GM11168 (cell line): ENCODE measurements at regions not wholly inside any gene's neighbourhood (a gene's known extent, or its start where the extent isn't known, plus 50 kb on each side); places are given as distances from the start of the nearest gene placed in this dataset.

Experiments
- in situ Hi-C: fragments of 300-500 bp; cut with MboI; formaldehyde crosslinking; loops from one replicate; pipeline ENCODE4 v1.12.0; 2022; ENCODE audit warnings: low sequenced_read_pairs; ENCODE audit not compliant: unreplicated experiment

GRCh38 chr2:129775952-129776653, 203.4 kb upstream of the RAB6C start:
- in situ Hi-C loops: no loop called here

DNA sequence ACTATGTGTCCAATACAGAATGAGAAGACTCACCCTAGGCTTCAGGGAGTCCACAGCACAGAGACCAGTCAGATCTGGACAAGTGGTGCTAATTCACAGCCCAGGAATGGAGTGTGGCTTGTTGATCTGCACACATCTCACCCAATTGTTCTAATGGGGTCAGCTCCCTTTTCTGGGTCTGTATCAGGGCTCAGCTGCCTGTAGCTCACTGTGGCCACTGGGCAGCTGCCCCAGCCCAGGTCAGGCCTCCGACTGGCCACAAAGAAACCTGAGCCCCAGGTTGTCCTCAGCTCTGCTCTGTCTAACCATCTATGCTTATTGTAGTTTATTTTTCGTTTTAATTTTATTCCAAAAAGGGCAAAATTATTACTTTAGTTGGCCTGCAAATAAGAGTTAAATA, 202.3 kb upstream of the RAB6C start:
- in situ Hi-C loops: no loop called here

- in situ Hi-C loops: no loop called here
Measured at GRCh38 chr2:129777762-129778583, 201.5 kb upstream of the RAB6C start.

- in situ Hi-C loops: no loop called here
Measured at GRCh38 chr2:129778584-129778877, 200.9 kb upstream of the RAB6C start.

DNA sequence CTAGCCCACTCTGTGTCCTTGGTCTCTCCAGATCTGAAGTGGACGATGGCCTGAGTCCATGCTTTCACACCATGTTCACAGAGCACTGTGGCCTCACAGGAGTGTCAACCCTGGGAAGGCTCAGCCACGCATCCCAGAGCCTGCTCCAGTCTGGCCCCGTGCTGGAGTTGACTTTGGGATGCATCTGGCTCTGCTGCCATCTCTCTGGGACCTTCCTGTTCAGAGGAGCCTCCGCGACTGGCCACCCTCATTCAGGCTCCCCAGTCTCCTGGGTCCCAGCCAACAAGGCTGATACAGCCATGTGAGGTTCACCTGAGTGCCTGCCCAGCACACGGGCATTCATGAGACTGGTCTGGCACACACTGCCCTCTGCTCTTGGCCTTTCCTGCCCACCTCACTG, 199.7 kb upstream of the RAB6C start:
- in situ Hi-C loops: no loop called here

GRCh38 chr2:129780316-129781270, 198.9 kb upstream of the RAB6C start:
- in situ Hi-C loops: no loop called here

DNA sequence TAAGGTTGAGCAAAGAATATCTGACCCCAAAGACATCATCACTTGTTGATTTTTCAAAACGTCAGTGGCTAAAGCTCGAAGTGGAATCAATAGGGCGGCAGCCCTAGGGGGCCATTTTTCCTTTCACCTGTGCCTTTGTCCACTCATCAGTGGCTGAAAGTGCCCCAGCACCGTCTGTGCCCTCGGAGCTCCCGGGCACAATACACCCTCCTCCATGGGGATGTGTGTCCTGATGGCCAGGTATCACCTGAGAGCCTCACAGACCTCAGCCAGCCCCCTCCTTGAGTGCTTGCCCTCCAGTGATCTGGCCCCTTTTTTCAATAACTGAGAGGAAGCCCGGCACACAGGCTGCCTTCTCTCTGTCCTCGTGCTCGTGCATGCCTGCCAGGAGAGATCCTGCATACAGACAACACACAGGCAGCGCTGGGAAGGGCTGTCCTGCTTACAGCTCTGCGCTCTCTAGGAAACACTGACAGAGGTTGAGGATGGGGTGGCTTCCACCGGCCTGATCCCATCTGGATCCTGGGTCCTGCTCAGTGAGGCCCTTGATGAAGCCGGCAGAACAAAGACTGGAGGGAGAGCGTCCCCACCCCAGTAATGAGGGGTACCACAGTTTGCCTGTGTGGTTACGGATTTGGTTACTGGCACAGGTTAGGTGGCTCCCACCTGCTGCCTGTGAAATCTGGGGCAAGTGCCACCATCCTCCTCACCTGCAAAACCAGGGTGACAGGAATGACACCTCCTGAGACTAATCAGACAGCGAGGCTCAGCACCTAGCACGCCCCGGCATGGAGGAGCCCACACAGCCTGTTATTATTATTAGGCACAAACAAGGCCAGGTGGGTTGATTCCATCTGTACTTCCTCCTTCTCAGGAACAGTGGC, 197.5 kb upstream of the RAB6C start:
- in situ Hi-C loops: no loop called here

DNA sequence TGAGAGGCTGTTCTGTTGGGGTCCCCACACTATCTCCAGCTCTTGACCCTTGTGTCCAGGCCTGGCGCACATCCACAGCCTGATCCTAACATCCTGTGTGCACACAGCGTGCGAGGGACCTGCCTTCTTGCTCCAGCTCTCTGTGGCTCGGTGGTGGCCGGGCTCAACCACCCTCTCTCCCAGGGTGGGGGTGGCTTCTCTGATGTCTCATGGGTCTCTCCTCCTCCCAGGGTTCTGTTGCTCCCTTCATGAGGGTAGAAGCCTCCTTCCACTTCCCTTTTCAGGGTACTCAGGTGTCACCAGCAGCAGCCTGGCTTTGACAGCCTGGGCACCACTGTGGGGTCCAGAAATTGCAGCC, 196.9 kb upstream of the RAB6C start:
- in situ Hi-C loops: no loop called here

DNA sequence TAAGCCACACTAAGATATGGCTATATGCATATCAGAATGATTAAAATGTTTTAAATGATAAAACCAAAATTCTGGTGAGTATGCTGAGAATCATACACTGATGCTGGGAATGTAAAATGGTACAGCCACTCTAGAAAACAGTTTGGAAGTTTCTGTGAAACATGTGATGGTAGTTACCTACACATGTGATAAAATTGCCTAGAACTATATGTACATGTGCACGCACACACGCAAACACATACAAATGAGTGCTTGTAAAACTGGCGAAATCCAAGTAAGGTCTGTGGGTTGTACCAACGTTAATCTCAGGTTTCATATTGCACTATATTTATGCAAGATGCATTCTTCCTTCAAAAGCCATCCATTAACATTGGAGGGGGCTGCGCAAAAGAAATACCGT, 195.0 kb upstream of the RAB6C start:
- in situ Hi-C loops: no loop called here

DNA sequence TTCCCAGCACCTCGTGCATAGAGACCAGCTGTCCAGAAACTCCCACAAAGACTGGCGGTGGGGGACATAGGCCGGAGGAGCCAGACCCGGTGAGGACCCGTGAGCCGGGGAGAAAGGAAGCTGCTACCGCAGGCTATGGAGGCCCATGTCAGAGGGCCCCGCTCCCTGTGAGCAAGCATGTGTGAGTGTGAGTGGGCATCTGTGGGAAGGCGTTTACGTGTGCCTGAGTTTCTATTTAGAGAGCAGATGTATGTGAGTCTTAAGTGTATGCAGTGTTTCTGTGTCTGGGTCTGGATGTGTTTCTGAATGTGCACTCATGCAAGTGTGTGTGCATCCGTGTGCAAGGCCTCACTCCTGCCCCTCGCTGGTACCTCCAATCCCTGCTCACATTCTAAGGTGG, 187.8 kb upstream of the RAB6C start:
- in situ Hi-C loops: no loop called here

- in situ Hi-C loops: no loop called here
Measured at GRCh38 chr2:129793431-129793902, 186.0 kb upstream of the RAB6C start.

DNA sequence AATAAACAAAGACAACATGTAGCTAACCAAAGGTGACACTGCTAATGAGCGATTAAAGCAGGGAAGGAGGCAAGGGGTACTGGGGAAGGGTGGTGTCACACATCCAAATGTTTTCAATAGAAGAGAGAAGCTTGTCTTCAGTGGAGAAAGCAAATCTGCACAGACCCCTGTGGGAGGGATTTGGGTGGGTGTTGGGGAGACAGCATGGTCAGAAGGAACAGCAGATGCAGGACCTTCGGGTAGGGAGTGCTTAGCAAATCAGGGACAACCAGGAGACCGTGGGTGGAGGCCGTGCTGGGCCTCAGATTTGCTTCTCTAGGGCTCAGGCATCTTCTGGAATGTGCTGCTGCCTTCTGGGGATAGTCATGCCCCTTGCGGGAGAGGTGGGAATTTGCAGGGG, 185.3 kb upstream of the RAB6C start:
- in situ Hi-C loops: no loop called here

DNA sequence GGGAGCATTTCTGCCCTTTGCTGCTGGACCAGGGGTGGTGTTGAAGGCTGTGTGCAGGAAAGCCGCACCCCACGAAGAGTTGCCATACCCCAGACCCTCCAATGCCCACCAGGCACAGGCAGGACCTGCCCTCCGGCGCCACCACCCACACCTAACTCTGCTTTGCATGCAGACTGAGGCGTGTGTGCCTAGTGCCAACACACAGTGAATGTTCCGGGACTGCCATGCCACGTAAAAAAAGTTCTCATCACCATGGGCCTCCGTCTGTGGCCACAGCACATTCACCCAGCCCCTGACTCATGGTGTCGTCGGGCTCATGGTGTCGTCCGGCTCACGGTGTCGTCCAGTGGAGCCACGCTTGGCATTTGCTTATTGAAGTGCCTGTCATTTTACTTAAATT, 184.9 kb upstream of the RAB6C start:
- in situ Hi-C loops: no loop called here

GRCh38 chr2:129796225-129796624, 183.2 kb upstream of the RAB6C start:
- in situ Hi-C loops: no loop called here

DNA sequence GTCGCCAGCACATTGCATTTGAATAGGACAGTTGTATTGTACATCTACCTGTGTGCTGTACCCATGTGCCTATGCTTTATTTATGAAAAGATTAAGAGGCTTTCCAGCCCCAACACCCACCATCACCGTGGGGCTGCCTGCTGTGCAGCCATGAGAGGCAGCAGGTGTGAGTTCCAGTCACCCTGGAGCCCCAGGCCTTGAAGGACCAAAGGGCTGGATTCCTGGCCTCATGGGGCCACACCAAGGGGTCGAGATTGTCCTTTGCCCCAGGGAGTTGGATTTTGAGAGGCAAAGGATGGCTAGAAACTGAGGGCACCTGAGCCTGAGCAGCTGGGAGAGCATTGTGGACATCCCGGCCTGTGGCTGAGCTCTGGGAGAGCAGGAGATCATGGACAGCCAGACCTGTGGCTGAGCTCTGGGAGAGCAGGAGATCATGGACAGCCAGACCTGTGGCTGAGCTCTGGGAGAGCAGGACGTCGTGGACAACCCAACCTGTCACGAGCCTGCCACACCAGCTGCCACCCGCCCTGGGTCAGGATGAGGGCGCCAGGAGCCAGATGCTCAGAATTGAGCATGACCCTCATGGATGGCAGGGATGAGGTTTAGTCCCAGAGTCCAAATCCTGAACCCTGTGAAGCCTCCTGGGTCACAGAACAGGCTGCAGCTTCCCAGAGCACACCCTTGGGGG, 182.5 kb upstream of the RAB6C start:
- in situ Hi-C loops: no loop called here

DNA sequence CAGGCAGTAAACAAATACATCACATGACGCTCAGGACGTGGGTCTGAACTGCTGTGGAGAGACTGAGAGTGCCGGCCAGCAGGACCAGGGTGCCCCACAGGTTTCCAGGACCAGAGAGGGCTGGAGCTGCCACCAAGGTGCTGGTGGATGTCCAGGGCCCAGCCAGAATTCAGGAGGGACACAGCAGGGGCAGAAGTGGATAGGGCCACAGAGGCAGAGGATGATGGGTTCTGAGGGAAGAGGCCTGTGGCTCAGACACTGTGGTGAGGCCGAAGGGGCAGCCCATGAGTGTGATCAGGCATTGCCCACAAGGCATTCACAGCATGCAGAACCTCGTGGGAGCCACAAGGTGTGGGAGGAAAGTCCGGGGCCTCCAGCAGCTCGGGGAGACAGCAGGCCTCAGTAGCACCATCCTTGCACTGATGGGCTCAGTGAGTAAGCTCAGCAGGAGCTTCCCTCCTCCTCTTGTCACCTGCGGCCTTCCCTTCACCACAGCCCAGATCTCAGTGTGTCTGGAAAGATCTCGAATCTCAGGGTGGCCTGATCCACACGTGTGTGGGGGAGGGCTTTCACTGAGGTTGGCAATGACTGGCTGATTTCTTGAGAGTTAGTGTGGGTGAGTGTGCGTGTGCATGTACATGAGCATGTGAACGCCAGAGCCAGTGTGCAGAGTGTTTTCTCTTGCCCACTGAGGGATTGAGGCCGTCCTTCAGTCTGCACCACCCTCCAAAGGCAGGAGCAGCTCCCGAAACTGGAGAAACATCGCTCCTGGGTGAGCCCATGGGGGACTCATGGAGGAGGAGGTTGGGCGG, 181.8 kb upstream of the RAB6C start:
- in situ Hi-C loops: no loop called here

DNA sequence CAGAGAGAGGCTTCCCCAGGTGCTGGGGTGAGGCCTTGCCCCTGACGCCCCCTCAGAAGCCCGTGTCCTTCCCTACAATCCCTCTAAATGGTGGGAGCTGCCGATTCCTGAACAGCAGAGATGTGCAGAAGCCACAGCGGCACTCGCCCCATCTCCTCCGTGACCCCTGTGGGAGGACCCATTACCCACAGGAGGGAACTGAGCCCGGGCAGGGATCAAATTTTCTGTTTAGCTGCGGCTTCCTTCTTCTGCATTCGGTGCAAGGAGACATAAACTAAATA, 181.2 kb upstream of the RAB6C start:
- in situ Hi-C loops: no loop called here

- in situ Hi-C loops: no loop called here
Measured at GRCh38 chr2:129798626-129799025, 180.8 kb upstream of the RAB6C start.
